ENCODE measurements at regions not wholly inside any gene's neighbourhood (a gene's known extent, or its start where the extent isn't known, plus 50 kb on each side); places are given as distances from the start of the nearest gene placed in this dataset.

GRCh38 chr4:144583658-144584057 lies 62.3 kb upstream of the HHIP start:
- Mint-ChIP-seq H3K9me3 (peaks cover 7% of the 10 kb centered on the region), H3K27me3 (ENCODE audit: low read depth) (peaks cover 11% of the 10 kb centered on the region), H3K4me1 (peaks cover 11% of the 10 kb centered on the region), H3K36me3 (ENCODE audit: low read depth) (no peaks in the 10 kb centered on the region), H3K4me3 (no peak overlapping the region), H3K27ac (peak overlapping the region in 2 of 3 experiments; percentile 27 to 55)
- no peak for TF ChIP-seq CTCF (IDR thresholded peaks at IDR 0.05; ENCODE audit: unreplicated experiment in 3 of 3)

- H3K36me3 Mint-ChIP-seq (ENCODE audit: low read depth): no peaks in the 10 kb centered on the region
- H3K27ac Mint-ChIP-seq: peak overlapping the region in 2 of 3 experiments; percentile 27 to 55
- H3K4me3 Mint-ChIP-seq: no peak overlapping the region
- H3K27me3 Mint-ChIP-seq (ENCODE audit: low read depth): peaks cover 11% of the 10 kb centered on the region
- no peak for TF ChIP-seq CTCF (IDR thresholded peaks at IDR 0.05; ENCODE audit: unreplicated experiment in 3 of 3)
- H3K4me1 Mint-ChIP-seq: peaks cover 11% of the 10 kb centered on the region
- peaks cover 9% of the 10 kb centered on the region for H3K9me3 Mint-ChIP-seq
Observed at GRCh38 chr4:144584428-144584827, 61.5 kb upstream of the HHIP start.

DNA sequence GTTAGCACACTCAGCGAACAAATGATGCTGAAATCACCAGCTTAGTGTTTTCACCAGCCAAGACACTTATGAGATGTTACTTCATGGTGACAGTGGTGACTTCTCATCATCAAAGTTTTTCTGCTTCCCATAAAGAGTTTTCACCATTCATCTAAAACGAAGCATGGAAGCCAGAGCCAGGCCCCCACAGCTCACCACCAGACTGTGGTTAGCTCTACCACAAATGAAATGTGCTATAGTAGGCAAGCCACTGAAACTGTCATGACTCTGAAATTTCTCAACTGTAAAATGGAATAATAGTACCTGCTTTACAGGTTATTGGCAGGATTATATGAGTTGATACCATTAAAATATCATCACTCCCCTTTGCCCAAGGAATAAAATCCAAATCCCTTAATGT lies 56.4 kb upstream of the HHIP start:
- Mint-ChIP-seq H3K4me3 (no peak overlapping the region), H3K4me1 (peaks cover 7% of the 10 kb centered on the region), H3K27ac (no peak overlapping the region), H3K27me3 (ENCODE audit: low read depth) (no peaks in the 10 kb centered on the region), H3K9me3 (peaks cover 12% of the 10 kb centered on the region), H3K36me3 (ENCODE audit: low read depth) (no peaks in the 10 kb centered on the region)
- TF ChIP-seq CTCF (IDR thresholded peaks at IDR 0.05; ENCODE audit: unreplicated experiment in 3 of 3): no peak

DNA sequence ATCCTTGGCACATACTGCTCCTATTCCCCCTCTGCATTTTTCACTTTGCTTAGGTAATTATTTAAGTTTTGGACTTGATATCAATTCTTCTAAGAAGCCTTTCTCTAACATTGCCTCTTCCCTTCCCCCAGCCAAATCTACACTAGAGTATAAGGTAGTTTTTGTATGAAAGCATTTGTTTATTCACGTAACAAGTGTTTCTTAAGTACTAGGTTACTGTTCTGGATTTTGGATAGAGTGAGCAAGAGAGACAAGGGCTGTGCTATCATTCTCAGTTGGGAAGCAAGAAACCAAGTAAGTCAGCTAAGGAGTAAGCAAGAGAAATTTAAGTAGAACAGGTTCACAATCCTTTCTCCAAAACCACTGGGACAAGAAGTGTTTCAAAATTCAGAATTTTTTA lies 55.9 kb upstream of the HHIP start:
- H3K27ac Mint-ChIP-seq: no peak overlapping the region
- peaks cover 7% of the 10 kb centered on the region for H3K4me1 Mint-ChIP-seq
- H3K36me3 Mint-ChIP-seq (ENCODE audit: low read depth): no peaks in the 10 kb centered on the region
- no peak overlapping the region for H3K4me3 Mint-ChIP-seq
- H3K9me3 Mint-ChIP-seq: peaks cover 12% of the 10 kb centered on the region
- no peak for TF ChIP-seq CTCF (IDR thresholded peaks at IDR 0.05; ENCODE audit: unreplicated experiment in 3 of 3)
- no peaks in the 10 kb centered on the region for H3K27me3 Mint-ChIP-seq (ENCODE audit: low read depth)

GRCh38 chr4:144591401-144591800 lies 54.6 kb upstream of the HHIP start:
- no peak overlapping the region for H3K4me3 Mint-ChIP-seq
- peak overlapping the region in 2 of 3 experiments; percentile 55 to 72 for H3K27ac Mint-ChIP-seq
- no peaks in the 10 kb centered on the region for H3K36me3 Mint-ChIP-seq (ENCODE audit: low read depth)
- peaks cover 7% of the 10 kb centered on the region for H3K4me1 Mint-ChIP-seq
- TF ChIP-seq CTCF (IDR thresholded peaks at IDR 0.05; ENCODE audit: unreplicated experiment in 3 of 3): no peak
- peaks cover 12% of the 10 kb centered on the region for H3K9me3 Mint-ChIP-seq
- no peaks in the 10 kb centered on the region for H3K27me3 Mint-ChIP-seq (ENCODE audit: low read depth)

DNA sequence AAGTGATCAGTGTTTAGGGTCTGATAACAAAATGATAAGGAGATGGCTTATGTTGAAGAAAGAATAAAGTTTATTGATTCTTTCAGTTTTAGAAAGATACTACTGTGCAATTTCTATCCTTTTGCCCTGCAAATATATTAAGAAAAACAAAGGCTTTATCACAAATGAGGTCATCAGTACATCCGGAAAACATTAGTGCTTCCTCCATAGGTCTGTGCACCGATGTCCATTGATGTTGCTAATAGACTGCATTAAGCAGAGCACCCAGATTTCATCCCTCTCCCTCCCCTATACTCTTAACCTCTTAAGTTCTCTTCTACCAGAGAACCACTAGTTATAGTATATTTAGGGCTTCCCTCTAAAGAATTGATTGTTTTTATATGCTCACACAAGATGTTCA lies 53.7 kb upstream of the HHIP start:
- H3K4me1 Mint-ChIP-seq: peaks cover 7% of the 10 kb centered on the region
- H3K9me3 Mint-ChIP-seq: peaks cover 12% of the 10 kb centered on the region
- no peak overlapping the region for H3K27ac Mint-ChIP-seq
- TF ChIP-seq CTCF (IDR thresholded peaks at IDR 0.05; ENCODE audit: unreplicated experiment in 3 of 3): no peak
- H3K27me3 Mint-ChIP-seq (ENCODE audit: low read depth): no peaks in the 10 kb centered on the region
- H3K36me3 Mint-ChIP-seq (ENCODE audit: low read depth): no peaks in the 10 kb centered on the region
- no peak overlapping the region for H3K4me3 Mint-ChIP-seq

All from nephron (organoid).